GM19035 (cell line): ENCODE measurements at regions not wholly inside any gene's neighbourhood (a gene's known extent, or its start where the extent isn't known, plus 50 kb on each side); places are given as distances from the start of the nearest gene placed in this dataset.

Experiments
- ATAC-seq: cut with Tn5 transposase; IDR thresholded peaks from one replicate; pipeline ENCODE4 v1.9.1; 2021; ENCODE audit not compliant: unreplicated experiment

- no peak for ATAC-seq
Measured at GRCh38 chr5:8136271-8136670, 267.3 kb downstream of the MTRR start.

GRCh38 chr5:8137941-8138550, 269.1 kb downstream of the MTRR start:
- ATAC-seq = no peak

- no peak for ATAC-seq
Measured at GRCh38 chr5:8138884-8139283, 269.9 kb downstream of the MTRR start.

GRCh38 chr5:8150791-8151190, 281.8 kb downstream of the MTRR start:
- no peak for ATAC-seq

GRCh38 chr5:8156706-8157105, 287.8 kb downstream of the MTRR start:
- ATAC-seq = no peak

- no peak for ATAC-seq
Measured at GRCh38 chr5:8157320-8157822, 288.4 kb downstream of the MTRR start.

GRCh38 chr5:8176101-8176693, 307.2 kb downstream of the MTRR start:
- ATAC-seq = no peak

- peak; percentile 95 for ATAC-seq
Measured at GRCh38 chr5:8184455-8185063, 315.6 kb downstream of the MTRR start.

GRCh38 chr5:8185852-8186251, 316.9 kb downstream of the MTRR start:
- no peak for ATAC-seq

GRCh38 chr5:8188874-8189565, 320.1 kb downstream of the MTRR start:
- ATAC-seq = no peak

GRCh38 chr5:8192840-8193239, 323.9 kb downstream of the MTRR start:
- ATAC-seq = no peak

- ATAC-seq = no peak
Measured at GRCh38 chr5:8196061-8196460, 327.1 kb downstream of the MTRR start.

- no peak for ATAC-seq
Measured at GRCh38 chr5:8208307-8208706, 339.4 kb downstream of the MTRR start.

GRCh38 chr5:8209500-8209899, 340.6 kb downstream of the MTRR start:
- ATAC-seq = no peak

GRCh38 chr5:8213701-8214240, 344.8 kb downstream of the MTRR start:
- ATAC-seq = no peak

- no peak for ATAC-seq
Measured at GRCh38 chr5:8216921-8217320, 348.0 kb downstream of the MTRR start.

GRCh38 chr5:8226148-8226547, 357.2 kb downstream of the MTRR start:
- no peak for ATAC-seq

- no peak for ATAC-seq
Measured at GRCh38 chr5:8227112-8227511, 358.2 kb downstream of the MTRR start.

- no peak for ATAC-seq
Measured at GRCh38 chr5:8229551-8229950, 360.6 kb downstream of the MTRR start.

- ATAC-seq = no peak
Measured at GRCh38 chr5:8230868-8231267, 361.9 kb downstream of the MTRR start.

- no peak for ATAC-seq
Measured at GRCh38 chr5:8233479-8233878, 364.5 kb downstream of the MTRR start.
